ENCODE measurements at regions not wholly inside any gene's neighbourhood (a gene's known extent, or its start where the extent isn't known, plus 50 kb on each side); places are given as distances from the start of the nearest gene placed in this dataset.

DNA sequence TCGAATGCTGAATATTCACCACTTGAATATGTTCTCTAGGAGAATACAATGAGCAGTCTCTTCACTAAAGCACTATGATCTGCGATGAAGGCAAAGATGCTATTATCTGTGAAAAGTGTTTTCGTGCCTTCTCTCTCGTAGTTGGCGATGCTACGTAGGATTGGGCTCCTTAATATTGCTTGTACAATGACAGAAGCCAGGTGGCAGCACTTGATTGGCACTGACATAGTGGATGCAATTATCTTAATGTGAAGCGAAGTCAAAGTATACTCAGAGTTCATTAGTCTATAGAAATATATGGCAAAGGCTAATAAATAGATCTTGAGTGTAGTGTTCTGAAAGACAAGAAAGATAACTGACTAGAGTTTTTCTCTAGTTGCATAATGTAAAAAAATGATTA lies 1135.7 kb upstream of the AGA start:
- DNase-seq (ENCODE audit: low read depth): no peak

DNA sequence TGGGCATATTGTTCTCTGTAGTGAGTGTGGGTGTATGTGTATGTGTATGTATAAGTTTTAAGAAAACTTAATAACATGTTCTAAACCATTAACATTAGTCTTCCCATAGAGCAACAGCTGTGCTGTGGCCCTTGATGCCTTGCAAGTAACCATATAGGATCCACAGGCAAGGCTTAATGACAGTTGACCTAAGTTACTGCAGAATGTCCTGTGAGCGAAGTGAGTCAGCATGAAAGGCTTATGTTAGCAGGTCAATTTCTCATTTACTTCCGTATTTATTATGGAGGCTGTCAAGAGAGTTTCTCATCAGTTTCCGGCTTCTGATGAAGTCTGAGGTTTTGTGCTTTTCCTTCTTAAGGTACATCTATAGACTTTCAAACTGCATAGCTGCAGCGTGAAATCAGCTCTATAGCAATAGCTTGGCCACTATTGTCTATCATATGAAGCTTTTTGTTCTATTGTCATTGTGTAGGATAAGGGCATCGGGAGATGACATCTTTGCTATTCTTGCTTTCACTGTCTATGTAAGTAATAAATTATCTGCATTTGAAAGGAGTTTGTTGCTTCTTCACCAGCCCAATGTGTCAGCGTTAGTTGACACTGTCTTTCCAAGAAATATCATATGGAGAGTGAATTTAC lies 1153.4 kb upstream of the AGA start:
- no peak for DNase-seq (ENCODE audit: low read depth)

DNA sequence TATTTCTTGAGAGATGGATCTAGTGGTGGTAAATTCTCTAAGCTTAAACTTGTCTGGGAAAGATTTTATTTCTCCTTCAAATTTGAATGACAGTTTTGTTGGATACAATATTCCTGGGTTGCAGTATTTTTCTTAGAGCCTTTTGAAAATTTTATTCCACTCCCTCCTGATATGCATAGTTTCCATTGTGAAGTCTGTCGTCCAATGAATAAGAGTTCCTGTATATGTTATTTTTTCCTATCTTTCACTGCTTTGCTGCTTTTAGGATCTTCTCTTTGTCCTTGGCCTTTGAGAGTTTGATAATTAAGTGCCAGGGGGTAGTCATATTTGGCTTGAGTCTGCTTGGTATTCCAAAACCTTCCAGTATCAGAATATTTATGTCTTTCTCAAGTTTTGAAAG lies 1156.4 kb upstream of the AGA start:
- no peak for DNase-seq (ENCODE audit: low read depth)

DNA sequence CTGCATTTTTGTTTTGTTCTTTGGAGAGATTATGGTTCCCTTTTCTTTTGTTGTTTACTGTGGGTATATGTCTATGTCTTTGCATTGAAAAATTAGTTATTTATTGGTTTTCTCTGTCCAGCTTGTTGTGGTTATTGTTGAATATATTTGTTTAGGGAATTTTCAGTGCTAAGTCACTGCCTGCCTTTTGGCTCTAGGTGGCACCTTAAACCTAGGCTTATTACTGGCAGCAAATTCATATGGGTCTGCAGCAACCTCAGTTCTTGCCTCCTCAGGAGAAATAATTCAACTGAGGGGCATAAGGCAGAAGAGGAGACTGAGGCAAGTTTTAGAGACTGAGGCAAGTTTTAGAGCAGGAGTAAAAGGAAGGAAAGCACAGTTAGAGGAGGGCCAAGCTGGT lies 1157.3 kb upstream of the AGA start:
- no peak for DNase-seq (ENCODE audit: low read depth)

DNA sequence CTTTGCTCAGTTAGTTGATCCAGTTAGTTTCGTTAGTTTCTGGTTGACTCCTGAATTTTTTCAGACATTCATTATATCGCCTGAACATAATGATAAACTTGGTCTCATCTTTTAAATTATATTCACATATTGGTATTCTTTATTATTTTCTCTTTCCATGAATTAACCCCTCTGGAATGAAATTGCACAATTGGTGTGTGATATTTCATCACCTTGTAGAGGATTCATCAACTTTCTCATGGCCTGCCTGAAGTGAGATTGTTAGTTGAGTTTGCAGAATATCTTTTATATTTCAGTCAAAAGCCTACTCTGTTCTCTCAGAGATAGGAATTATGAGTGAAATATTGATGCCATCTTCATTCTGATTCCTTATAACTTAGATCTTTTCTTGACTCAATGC lies 1160.6 kb upstream of the AGA start:
- DNase-seq (ENCODE audit: low read depth): no peak

GRCh38 chr4:178611062-178611461 lies 1168.8 kb upstream of the AGA start:
- DNase-seq (ENCODE audit: low read depth): no peak

DNA sequence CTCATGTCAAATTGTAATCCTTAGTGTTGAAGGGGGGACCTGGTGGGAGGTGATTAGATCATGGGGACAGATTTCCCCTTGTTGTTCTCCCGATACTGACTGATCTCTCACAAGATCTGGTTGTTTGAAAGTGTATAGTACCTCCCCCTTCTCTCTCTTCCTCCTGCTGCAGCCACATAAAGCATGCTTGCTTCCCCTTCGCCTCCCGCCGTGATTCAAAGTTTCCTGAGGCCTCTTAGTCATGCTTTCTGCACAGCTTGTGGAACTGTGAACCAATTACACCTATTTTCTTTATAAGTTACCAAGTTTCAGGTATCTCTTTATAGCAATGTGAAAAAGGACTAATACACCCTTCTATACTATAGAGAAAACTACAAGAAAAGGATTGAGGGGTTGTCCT lies 1170.5 kb upstream of the AGA start:
- DNase-seq (ENCODE audit: low read depth): no peak

DNA sequence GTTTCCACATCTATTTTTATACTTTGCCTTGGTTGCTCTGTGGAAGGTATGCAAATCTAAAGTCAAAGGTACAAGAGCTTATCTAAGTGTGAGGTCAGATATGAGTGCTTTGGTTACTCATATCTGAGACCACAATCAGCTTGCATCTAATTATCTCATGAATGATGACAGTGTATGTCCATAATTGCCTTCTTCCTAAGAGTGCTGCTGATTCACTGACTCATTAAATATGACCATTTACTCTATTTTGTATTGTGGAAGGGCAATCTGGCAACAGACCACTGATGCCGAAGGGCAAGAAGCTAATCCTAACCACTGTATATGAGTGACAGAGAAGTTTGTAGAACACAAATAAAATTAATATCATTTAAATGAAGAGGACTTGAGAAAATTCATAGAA lies 1190.2 kb upstream of the AGA start:
- DNase-seq (ENCODE audit: low read depth): no peak

GRCh38 chr4:178633263-178633662 lies 1191.0 kb upstream of the AGA start:
- no peak for DNase-seq (ENCODE audit: low read depth)

DNA sequence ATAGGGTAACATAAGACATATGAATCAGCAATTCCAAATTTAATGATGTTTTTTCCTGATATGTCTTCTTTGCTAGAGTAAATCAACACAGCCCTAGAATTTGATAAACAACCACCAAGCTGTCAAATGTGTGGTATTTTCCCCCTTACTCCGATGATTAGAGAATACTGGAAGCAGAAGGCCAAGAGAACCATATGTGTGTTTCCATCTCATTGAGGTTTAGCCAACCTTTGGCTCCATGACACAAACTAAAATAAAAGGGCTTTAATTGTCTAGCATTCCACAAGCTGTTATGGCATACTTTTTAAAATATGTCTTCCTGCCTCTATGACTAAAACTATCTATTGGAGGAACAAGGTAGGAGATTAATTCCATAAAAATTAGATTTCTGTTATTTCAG lies 1222.4 kb upstream of the AGA start:
- DNase-seq (ENCODE audit: low read depth): no peak

GRCh38 chr4:178665916-178666315 lies 1223.7 kb upstream of the AGA start:
- DNase-seq (ENCODE audit: low read depth): no peak

DNA sequence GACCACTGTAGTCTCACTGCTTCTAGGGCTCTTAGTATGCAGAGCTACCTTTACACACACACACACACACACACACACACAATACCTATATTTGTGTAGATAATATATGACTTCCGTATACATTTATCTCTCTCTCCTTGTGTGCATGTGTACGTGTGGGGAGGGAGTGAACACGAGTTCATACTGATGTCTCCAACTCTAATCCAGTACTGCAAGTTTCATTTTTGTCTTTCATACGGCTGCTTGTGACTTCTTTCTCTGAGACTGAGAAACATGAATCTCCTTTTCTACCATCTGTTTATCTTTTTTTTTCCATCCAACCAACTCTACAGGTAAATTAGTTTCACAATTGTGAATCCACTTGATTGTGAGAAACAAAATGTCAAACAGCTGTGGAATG lies 1229.5 kb upstream of the AGA start:
- DNase-seq (ENCODE audit: low read depth): no peak

DNA sequence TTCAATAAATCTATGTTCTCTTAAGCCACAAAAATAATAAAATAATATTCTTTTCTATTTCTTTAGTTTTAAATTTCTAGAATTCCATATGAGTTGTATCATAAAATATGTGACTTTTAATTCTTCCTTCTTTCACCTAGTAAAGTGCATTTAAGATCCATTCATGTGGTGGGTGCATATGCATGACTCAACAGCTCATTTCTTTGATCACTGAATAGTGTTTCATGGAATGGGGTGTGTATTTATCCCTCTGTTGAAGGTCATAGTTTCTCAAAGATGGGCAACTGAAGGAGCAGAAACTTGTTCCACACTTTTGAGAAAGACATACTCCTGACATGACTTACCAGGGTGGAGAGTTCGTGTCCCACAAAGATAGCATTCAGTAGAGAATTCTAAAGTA lies 1230.3 kb upstream of the AGA start:
- no peak for DNase-seq (ENCODE audit: low read depth)

GRCh38 chr4:178681871-178682270 lies 1239.6 kb upstream of the AGA start:
- DNase-seq (ENCODE audit: low read depth): no peak

DNA sequence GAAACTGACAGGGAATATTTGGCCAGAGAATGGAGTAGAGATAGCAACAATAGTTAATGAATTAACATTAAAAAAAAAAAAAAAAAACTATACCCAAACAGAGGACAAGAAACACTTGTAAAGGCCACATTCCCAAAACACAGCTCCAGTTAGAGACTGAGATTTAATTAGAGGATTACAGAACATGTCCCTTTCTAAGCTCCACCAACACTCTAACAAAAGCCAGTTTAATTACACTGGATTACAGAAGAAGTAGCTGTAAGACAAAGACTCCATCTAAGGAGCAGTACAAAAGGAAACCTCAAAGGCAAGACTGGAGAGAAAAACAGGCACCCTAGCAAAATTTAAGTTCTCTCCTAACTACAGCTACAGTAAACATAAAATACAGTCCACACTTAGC lies 1247.7 kb upstream of the AGA start:
- DNase-seq (ENCODE audit: low read depth): no peak

DNA sequence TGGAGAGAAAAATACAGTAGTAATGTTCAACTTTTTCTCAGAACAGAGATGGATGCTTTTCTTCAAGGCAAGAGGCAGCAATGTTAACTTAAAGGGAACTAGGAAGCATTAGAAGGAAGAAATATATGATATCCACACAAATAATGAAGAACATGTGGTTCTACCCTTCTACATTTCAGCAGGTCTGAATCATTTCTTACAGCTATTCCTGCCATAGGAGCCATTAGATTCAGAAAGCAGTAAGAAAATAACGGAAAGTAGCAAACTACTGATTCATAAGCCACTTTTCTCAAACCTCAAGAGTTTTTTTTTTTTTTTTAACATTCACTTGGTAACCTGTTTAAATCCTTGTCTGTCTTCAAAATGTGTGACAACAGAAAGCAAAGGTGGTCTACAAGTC lies 1251.6 kb upstream of the AGA start:
- DNase-seq (ENCODE audit: low read depth): no peak

GRCh38 chr4:178696515-178696914 lies 1254.3 kb upstream of the AGA start:
- no peak for DNase-seq (ENCODE audit: low read depth)

DNA sequence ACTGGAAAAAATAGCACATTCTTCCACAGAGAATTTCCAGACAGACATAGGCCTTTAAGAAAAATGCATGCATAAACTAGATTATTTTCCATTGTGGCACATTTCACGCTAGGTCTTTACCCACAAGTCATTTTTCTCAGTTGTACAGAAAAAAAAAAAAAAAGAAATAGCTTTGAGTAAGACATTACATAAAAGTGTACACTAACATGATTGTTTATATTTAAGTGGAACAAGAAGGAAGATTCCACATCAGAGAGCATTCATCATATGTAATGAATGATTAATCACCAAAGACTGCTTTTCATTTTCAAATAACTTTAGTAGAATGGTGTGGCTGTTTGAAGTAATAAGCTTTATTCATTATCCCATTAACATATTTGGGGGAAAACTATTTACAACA lies 1270.2 kb upstream of the AGA start:
- no peak for DNase-seq (ENCODE audit: low read depth)

DNA sequence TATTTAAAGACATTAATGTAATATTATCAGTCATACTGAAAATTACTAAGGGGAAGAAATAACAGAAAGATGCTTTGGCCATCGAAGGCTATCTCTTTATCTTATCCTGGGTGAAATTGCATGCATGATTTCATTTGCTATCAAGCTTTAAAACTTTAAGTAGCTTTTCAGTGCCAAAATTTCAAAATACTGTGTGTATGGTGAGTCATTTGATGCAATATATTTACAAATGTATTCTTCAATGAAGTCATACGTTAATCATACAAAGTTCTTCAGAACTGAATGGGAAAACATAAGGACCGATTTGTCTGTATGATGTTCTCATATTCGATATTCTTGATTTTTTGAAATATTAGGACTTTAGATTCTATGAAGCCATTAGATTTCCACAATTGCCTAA lies 1295.8 kb upstream of the AGA start:
- DNase-seq (ENCODE audit: low read depth): no peak

- no peak for DNase-seq (ENCODE audit: low read depth)
These were observed 1303.0 kb upstream of the AGA start for GRCh38 chr4:178745203-178745602.

- no peak for DNase-seq (ENCODE audit: low read depth)
These were observed 1310.8 kb upstream of the AGA start for GRCh38 chr4:178752954-178753525.

DNA sequence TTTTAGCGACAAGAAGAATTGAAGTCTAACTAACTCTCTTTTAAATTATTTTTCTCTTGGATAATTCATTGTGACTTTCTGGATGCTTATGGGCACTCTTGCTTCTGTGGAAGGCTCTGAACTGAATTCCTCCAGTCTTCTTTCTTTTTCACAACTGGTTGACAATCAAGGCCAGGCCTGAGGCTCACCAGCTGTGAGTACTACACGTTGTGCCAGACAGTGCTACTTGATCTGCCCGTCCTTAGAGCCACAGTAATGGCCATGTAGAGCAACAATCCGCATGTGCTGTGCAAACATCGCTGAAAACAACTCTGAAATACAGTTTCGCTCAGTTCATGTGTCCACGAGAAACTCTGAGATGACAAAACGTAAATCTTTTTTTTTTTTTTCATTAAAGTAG lies 1336.3 kb upstream of the AGA start:
- DNase-seq (ENCODE audit: low read depth): no peak

DNA sequence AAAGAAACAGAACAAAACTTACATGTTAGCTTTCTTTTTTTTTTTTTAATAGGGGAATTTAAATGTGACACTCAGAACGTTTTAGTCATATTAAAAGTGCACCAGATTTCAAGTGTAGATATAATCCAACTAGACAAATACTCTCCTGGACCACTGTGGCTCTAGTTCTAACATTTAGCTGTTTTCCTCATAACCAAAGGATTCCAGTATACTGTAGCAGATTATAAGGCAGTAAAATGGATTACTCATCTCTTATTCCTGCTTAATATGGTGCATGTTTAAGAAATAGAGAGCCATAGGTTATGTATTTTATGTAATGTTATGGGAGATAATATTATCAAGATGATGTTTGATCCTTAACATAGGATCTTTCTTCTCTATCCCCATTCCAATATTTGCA lies 1339.5 kb upstream of the AGA start:
- DNase-seq (ENCODE audit: low read depth): no peak

- DNase-seq (ENCODE audit: low read depth): no peak
These were observed 1342.3 kb upstream of the AGA start for GRCh38 chr4:178784491-178784890.

- no peak for DNase-seq (ENCODE audit: low read depth)
These were observed 1347.0 kb upstream of the AGA start for GRCh38 chr4:178789279-178789678.
